GM18868 (cell line): ENCODE measurements at regions not wholly inside any gene's neighbourhood (a gene's known extent, or its start where the extent isn't known, plus 50 kb on each side); places are given as distances from the start of the nearest gene placed in this dataset.
"Not testable (repeated sequence)": the region's sequence is repeated elsewhere in the genome, so short reads cannot be mapped to it uniquely, and the experiment has no call there.

Experiments used
- ATAC-seq: cut with Tn5 transposase; IDR thresholded peaks from one replicate; pipeline ENCODE4 v1.9.1; 2021; ENCODE audit warnings: mild to moderate bottlenecking, moderate library complexity; ENCODE audit not compliant: unreplicated experiment

- ATAC-seq: no peak
Observed at GRCh38 chr2:236369661-236370062, 105.5 kb upstream of the ASB18 start.

GRCh38 chr2:236370847-236371409 lies 106.7 kb upstream of the ASB18 start:
- no peak for ATAC-seq

GRCh38 chr2:236375973-236376476 lies 111.8 kb upstream of the ASB18 start:
- no peak for ATAC-seq

GRCh38 chr2:236376566-236377244 lies 112.5 kb upstream of the ASB18 start:
- no peak for ATAC-seq

- ATAC-seq: no peak
Observed at GRCh38 chr2:236380051-236380612, 115.9 kb upstream of the ASB18 start.

GRCh38 chr2:236381253-236381652 lies 117.0 kb upstream of the ASB18 start:
- ATAC-seq: not testable (repeated sequence)

GRCh38 chr2:236389284-236390216 lies 125.3 kb upstream of the ASB18 start:
- not testable (repeated sequence) for ATAC-seq

- ATAC-seq: no peak
Observed at GRCh38 chr2:236393101-236393500, 128.9 kb upstream of the ASB18 start.

GRCh38 chr2:236393581-236393980 lies 129.4 kb upstream of the ASB18 start:
- ATAC-seq: no peak

- no peak for ATAC-seq
Observed at GRCh38 chr2:236394571-236394970, 130.4 kb upstream of the ASB18 start.

- no peak for ATAC-seq
Observed at GRCh38 chr2:236395067-236395466, 130.9 kb upstream of the ASB18 start.

GRCh38 chr2:236396818-236397350 lies 132.7 kb upstream of the ASB18 start:
- ATAC-seq: no peak

GRCh38 chr2:236397681-236398080 lies 133.5 kb upstream of the ASB18 start:
- ATAC-seq: no peak

- no peak for ATAC-seq
Observed at GRCh38 chr2:236399409-236399808, 135.2 kb upstream of the ASB18 start.

GRCh38 chr2:236400046-236400574 lies 135.9 kb upstream of the ASB18 start:
- ATAC-seq: no peak

- ATAC-seq: no peak
Observed at GRCh38 chr2:236400594-236401360, 136.6 kb upstream of the ASB18 start.

- ATAC-seq: no peak
Observed at GRCh38 chr2:236402033-236402790, 138.0 kb upstream of the ASB18 start.

GRCh38 chr2:236403125-236403524 lies 138.9 kb upstream of the ASB18 start:
- no peak for ATAC-seq

GRCh38 chr2:236403811-236404210 lies 139.6 kb upstream of the ASB18 start:
- ATAC-seq: no peak
